A549 (cell line): ENCODE measurements at regions not wholly inside any gene's neighbourhood (a gene's known extent, or its start where the extent isn't known, plus 50 kb on each side); places are given as distances from the start of the nearest gene placed in this dataset.

Experiments used
- ATAC-seq, 2 experiments: fragments of 200-7000 bp in 1 of 2; fragments of >200 bp in 1 of 2; cut with Nextera tagmentation in 1 of 2; cut with Tn5 transposase in 1 of 2; 3 replicates each; pipeline versions ENCODE4 v1.8.0 to v1.9.1; 2018 to 2020; ENCODE audit warnings: mild to moderate bottlenecking in 1 of 2, moderate library complexity in 1 of 2
- CTCF ChIA-PET: fragments of 300-600 bp; sonication (Branson Sonifier 250); formaldehyde crosslinking; extraction: SDS; loops from one replicate; lab custom pipeline; 2021; ENCODE audit warnings: antibody characterized with exemption, inconsistent platforms; lab: Yijun Ruan, JAX
- POLR2A ChIA-PET: fragments of 350-600 bp; formaldehyde crosslinking; extraction: SDS; loops from one replicate; lab custom pipeline; 2021; ENCODE audit warnings: antibody characterized with exemption, inconsistent platforms; lab: Yijun Ruan, JAX
- DNase-seq, 2 experiments: peaks; one replicate each; pipeline versions ENCODE4 v3.0.0 to v3.0.0-alpha.2; 2011 to 2016; ENCODE audit warnings: low read depth in 1 of 2, low spot score in 1 of 2
- FAIRE-seq: peaks from 2 replicates; lab custom pipeline; 2011; peaks lifted over from hg19 to GRCh38; lab: Jason Lieb, UNC
- H3K27ac ChIP-seq, 2 experiments: fragments of >200 bp; sonication (Bioruptor Twin); formaldehyde crosslinking; 3 replicates each; pipeline ENCODE4 v1.5.1; 2016 to 2017
- H3K4me1 ChIP-seq: fragments of >200 bp; sonication (Bioruptor Twin); formaldehyde crosslinking; 3 replicates; pipeline ENCODE4 v1.6.1; 2016
- H3K4me2 ChIP-seq: fragments of >200 bp; sonication (Bioruptor Twin); formaldehyde crosslinking; 3 replicates; pipeline ENCODE4 v1.6.1; 2016
- H3K4me3 ChIP-seq: fragments of >200 bp; sonication (Bioruptor Twin); formaldehyde crosslinking; 3 replicates; pipeline ENCODE4 v1.5.1; 2016
- H3K9me3 ChIP-seq: fragments of >200 bp; sonication (Bioruptor Twin); formaldehyde crosslinking; 3 replicates; pipeline ENCODE4 v1.6.1; 2016
- CEBPB ChIP-seq, 2 experiments: fragments of >200 bp in 1 of 2; sonication (Bioruptor Twin) in 1 of 2; formaldehyde crosslinking in 1 of 2; IDR thresholded peaks; 2 replicates each; pipeline ENCODE4 v1.6.1; 2012 to 2016
- CHD2 ChIP-seq: fragments of 150-350 bp; IDR thresholded peaks from 2 replicates; pipeline ENCODE4 v1.6.1; 2014; ENCODE audit warnings: low read length; ENCODE audit not compliant: partially characterized antibody
- ESRRA ChIP-seq: fragments of 150-350 bp; IDR thresholded peaks from 2 replicates; pipeline ENCODE4 v1.6.1; 2014; ENCODE audit warnings: mild to moderate bottlenecking, low read length, borderline replicate concordance
- FOXS1 ChIP-seq: fragments of 250-450 bp; sonication (Bioruptor Pico); IDR thresholded peaks from 2 replicates; pipeline ENCODE4 v1.5.0; 2020; ENCODE audit warnings: mild to moderate bottlenecking, moderate library complexity
- KDM1A ChIP-seq: fragments of 200-600 bp; sonication (generic); IDR thresholded peaks from 2 replicates; pipeline ENCODE4 v1.6.1; 2016; ENCODE audit warnings: low read depth, mild to moderate bottlenecking
- KDM5A ChIP-seq: fragments of 200-600 bp; sonication (generic); IDR thresholded peaks from 2 replicates; pipeline ENCODE4 v1.6.1; 2016; ENCODE audit warnings: antibody characterized with exemption, mild to moderate bottlenecking
- MAFK ChIP-seq: fragments of 450-650 bp; IDR thresholded peaks from 2 replicates; pipeline ENCODE4 v1.6.1; 2014; ENCODE audit not compliant: partially characterized antibody
- MAZ ChIP-seq: fragments of 150-350 bp; IDR thresholded peaks from 2 replicates; pipeline ENCODE4 v1.6.1; 2014; ENCODE audit warnings: antibody characterized with exemption, low read depth, low read length, borderline replicate concordance
- NR3C1 ChIP-seq: fragments of >200 bp; sonication (Bioruptor Twin); formaldehyde crosslinking; IDR thresholded peaks from 3 replicates; pipeline ENCODE4 v1.6.1; 2017
- RARB ChIP-seq: fragments of 250-450 bp; sonication (Bioruptor Pico); IDR thresholded peaks from 2 replicates; pipeline ENCODE4 v1.8.0; 2021; ENCODE audit warnings: mild to moderate bottlenecking, moderate library complexity
- RFX5 ChIP-seq: fragments of 450-650 bp; IDR thresholded peaks from 2 replicates; pipeline ENCODE4 v1.7.1; 2014; ENCODE audit warnings: antibody characterized with exemption, mild to moderate bottlenecking, moderate library complexity
- SMC3 ChIP-seq: fragments of >200 bp; sonication (Bioruptor Twin); formaldehyde crosslinking; IDR thresholded peaks from 3 replicates; pipeline ENCODE4 v1.6.1; 2018; ENCODE audit warnings: inconsistent platforms
- ZC3H11A ChIP-seq: fragments of 450-650 bp; IDR thresholded peaks from 2 replicates; pipeline ENCODE4 v1.6.1; 2014; ENCODE audit warnings: antibody characterized with exemption, mild to moderate bottlenecking
- ZNF302 ChIP-seq: fragments of 250-450 bp; sonication (Bioruptor Pico); IDR thresholded peaks from 2 replicates; pipeline ENCODE4 v1.9.0; 2021; ENCODE audit warnings: inconsistent platforms, mild to moderate bottlenecking, moderate library complexity
- ZSCAN20 ChIP-seq: fragments of 250-450 bp; sonication (Bioruptor Pico); IDR thresholded peaks from 2 replicates; pipeline ENCODE4 v1.8.0; 2022; ENCODE audit warnings: mild to moderate bottlenecking, moderate library complexity
- WGBS: methylation state at CpG from one replicate; pipeline ENCODE4 v1.1.6; 2017; ENCODE audit errors: missing lambda C conversion rate; 5-methylcytosine and 5-hydroxymethylcytosine counted together
- TF ChIP-seq, protein P1 (sequence below): fragments of 450-650 bp; IDR thresholded peaks from 2 replicates; pipeline ENCODE4 v1.6.1; 2014; ENCODE audit warnings: antibody characterized with exemption
- TF ChIP-seq, protein P2 (sequence below): fragments of 150-350 bp; IDR thresholded peaks from 2 replicates; pipeline ENCODE4 v1.6.1; 2014; ENCODE audit warnings: low read depth, mild to moderate bottlenecking, low read length
- TF ChIP-seq, protein P3 (sequence below): fragments of 250-450 bp; sonication (Bioruptor Pico); IDR thresholded peaks from 2 replicates; pipeline ENCODE4 v1.5.0; 2021; ENCODE audit warnings: mild to moderate bottlenecking, moderate library complexity, borderline replicate concordance
- TF ChIP-seq, protein P4 (sequence below): fragments of >200 bp; sonication (Bioruptor Twin); formaldehyde crosslinking; IDR thresholded peaks from 3 replicates; pipeline ENCODE4 v1.5.1; 2016
- TF ChIP-seq, protein P5 (sequence below): fragments of >200 bp; sonication (Bioruptor Twin); formaldehyde crosslinking; IDR thresholded peaks from 3 replicates; pipeline ENCODE4 v1.6.1; 2016

DNA sequence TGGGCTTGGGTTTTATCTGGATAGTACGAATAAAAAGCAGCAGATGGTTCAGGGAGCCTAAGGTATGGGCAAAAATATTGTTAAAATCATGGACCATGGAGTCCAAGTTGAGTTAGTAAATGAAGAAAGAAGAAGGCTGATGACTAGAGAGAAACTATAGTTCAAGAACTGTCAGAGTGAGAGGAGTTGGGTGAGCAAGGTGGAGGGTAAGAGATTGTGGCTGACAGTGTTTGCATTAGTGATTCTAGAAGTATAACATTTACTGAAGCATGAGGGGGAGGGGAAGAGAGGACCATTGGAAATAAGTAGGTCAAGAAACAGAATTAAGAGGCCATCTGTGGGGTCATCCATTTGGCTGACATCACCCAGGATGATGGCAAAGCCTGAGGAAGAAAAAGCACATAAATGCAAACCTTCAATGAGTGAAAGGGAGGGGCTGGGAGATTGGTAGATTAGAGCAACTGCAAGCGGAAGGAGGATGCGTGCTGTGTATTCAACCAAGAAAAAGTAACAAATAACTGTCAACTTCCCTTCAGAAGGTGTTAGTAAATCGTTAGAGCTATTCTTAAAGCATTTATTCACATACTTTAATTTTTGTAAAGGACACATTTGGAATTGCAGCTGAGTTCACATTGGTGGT is 392.8 kb downstream of the TSN start:
- WGBS = 0% methylated on average over 4 of the region's 4 CpGs
- DNase-seq (no peak), FAIRE-seq (no peak), ATAC-seq (no peak)
- Histone ChIP-seq H3K4me2 (no peak overlapping the region), H3K4me1 (no peaks in the 10 kb centered on the region), H3K9me3 (no peaks in the 10 kb centered on the region), H3K27ac (no peak overlapping the region), H3K4me3 (no peak overlapping the region)
- no peak for TF ChIP-seq ESRRA
- ChIA-PET CTCF (no interaction called here), POLR2A (no interaction called here)

DNA sequence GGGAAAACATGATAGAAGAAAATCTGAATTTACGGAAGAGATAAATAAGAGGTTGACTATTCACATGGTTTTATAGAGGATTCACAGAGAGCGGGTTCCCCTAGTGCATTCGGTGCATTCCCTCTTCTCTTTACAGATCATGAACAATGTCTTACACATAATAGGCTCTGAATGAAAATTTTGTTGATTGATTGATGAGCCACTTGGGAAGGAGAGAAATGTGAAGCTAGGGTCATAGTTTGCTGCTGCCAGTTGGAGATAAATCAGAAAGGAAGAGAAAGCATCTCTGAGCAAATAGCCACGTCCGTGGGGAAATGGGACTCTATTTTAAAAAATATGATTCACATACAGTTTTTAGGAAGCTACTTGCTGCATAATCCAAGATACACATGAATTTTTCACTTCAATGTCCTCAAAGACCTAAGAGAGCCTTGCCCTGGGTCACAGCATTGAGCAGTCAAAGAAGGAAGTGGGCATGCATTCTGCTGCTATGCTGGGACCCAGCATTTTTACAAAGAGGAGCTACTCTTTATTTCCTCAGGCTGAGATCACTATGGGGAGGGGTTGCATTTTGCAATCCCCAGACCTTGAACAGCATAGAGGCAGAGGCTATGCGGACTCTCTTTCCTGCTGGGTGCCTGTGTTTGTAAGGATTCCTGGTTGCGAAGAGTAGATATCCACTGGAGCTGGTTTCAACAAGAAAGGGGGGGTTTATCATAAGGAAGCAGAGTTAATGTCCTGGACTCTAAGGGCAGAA is 395.3 kb downstream of the TSN start:
- 31% methylated on average over 7 of the region's 7 CpGs for WGBS
- Histone ChIP-seq H3K27ac (no peak overlapping the region), H3K4me3 (no peak overlapping the region), H3K9me3 (no peaks in the 10 kb centered on the region), H3K4me2 (no peak overlapping the region), H3K4me1 (no peaks in the 10 kb centered on the region)
- no peak for TF ChIP-seq CEBPB (IDR thresholded peaks at IDR 0.05)
- TF ChIP-seq KDM1A = no peak
- no peak for TF ChIP-seq NR3C1
- TF ChIP-seq ZNF302 (CRISPR knock-in tag) = no peak
- TF ChIP-seq ZC3H11A = no peak
- TF ChIP-seq, protein P1, sequence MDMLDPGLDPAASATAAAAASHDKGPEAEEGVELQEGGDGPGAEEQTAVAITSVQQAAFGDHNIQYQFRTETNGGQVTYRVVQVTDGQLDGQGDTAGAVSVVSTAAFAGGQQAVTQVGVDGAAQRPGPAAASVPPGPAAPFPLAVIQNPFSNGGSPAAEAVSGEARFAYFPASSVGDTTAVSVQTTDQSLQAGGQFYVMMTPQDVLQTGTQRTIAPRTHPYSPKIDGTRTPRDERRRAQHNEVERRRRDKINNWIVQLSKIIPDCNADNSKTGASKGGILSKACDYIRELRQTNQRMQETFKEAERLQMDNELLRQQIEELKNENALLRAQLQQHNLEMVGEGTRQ = no peak
- TF ChIP-seq, protein P2, sequence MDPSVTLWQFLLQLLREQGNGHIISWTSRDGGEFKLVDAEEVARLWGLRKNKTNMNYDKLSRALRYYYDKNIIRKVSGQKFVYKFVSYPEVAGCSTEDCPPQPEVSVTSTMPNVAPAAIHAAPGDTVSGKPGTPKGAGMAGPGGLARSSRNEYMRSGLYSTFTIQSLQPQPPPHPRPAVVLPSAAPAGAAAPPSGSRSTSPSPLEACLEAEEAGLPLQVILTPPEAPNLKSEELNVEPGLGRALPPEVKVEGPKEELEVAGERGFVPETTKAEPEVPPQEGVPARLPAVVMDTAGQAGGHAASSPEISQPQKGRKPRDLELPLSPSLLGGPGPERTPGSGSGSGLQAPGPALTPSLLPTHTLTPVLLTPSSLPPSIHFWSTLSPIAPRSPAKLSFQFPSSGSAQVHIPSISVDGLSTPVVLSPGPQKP = no peak
- TF ChIP-seq MAFK = no peak
- no peak for TF ChIP-seq FOXS1 (CRISPR knock-in tag)
- TF ChIP-seq CHD2 = no peak
- TF ChIP-seq RARB (CRISPR knock-in tag) = no peak
- TF ChIP-seq, protein P3, sequence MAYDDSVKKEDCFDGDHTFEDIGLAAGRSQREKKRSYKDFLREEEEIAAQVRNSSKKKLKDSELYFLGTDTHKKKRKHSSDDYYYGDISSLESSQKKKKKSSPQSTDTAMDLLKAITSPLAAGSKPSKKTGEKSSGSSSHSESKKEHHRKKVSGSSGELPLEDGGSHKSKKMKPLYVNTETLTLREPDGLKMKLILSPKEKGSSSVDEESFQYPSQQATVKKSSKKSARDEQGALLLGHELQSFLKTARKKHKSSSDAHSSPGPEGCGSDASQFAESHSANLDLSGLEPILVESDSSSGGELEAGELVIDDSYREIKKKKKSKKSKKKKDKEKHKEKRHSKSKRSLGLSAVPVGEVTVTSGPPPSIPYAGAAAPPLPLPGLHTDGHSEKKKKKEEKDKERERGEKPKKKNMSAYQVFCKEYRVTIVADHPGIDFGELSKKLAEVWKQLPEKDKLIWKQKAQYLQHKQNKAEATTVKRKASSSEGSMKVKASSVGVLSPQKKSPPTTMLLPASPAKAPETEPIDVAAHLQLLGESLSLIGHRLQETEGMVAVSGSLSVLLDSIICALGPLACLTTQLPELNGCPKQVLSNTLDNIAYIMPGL (CRISPR knock-in tag) = no peak
- no peak for TF ChIP-seq MAZ
- no peak for TF ChIP-seq ZSCAN20 (CRISPR knock-in tag)
- TF ChIP-seq KDM5A = no peak
- TF ChIP-seq, protein P4, sequence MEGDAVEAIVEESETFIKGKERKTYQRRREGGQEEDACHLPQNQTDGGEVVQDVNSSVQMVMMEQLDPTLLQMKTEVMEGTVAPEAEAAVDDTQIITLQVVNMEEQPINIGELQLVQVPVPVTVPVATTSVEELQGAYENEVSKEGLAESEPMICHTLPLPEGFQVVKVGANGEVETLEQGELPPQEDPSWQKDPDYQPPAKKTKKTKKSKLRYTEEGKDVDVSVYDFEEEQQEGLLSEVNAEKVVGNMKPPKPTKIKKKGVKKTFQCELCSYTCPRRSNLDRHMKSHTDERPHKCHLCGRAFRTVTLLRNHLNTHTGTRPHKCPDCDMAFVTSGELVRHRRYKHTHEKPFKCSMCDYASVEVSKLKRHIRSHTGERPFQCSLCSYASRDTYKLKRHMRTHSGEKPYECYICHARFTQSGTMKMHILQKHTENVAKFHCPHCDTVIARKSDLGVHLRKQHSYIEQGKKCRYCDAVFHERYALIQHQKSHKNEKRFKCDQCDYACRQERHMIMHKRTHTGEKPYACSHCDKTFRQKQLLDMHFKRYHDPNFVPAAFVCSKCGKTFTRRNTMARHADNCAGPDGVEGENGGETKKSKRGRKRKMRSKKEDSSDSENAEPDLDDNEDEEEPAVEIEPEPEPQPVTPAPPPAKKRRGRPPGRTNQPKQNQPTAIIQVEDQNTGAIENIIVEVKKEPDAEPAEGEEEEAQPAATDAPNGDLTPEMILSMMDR = no peak
- TF ChIP-seq, protein P5, sequence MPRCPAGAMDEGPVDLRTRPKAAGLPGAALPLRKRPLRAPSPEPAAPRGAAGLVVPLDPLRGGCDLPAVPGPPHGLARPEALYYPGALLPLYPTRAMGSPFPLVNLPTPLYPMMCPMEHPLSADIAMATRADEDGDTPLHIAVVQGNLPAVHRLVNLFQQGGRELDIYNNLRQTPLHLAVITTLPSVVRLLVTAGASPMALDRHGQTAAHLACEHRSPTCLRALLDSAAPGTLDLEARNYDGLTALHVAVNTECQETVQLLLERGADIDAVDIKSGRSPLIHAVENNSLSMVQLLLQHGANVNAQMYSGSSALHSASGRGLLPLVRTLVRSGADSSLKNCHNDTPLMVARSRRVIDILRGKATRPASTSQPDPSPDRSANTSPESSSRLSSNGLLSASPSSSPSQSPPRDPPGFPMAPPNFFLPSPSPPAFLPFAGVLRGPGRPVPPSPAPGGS = no peak
- TF ChIP-seq RFX5 = no peak
- TF ChIP-seq SMC3 = no peak
- ATAC-seq (no peak), FAIRE-seq (no peak), DNase-seq (no peak)
- ChIA-PET POLR2A (no interaction called here), CTCF (no interaction called here)
